OCI-LY3 (cell line): ENCODE measurements at regions not wholly inside any gene's neighbourhood (a gene's known extent, or its start where the extent isn't known, plus 50 kb on each side); places are given as distances from the start of the nearest gene placed in this dataset.

Experiments used
- CTCF ChIP-seq: fragments of 200-600, 300-600 bp; sonication (generic); IDR thresholded peaks from 2 replicates; pipeline ENCODE4 v1.5.1; 2014; ENCODE audit warnings: antibody characterized with exemption, low read length, low read depth
- EZH2phosphoT487 ChIP-seq: fragments of 200-600 bp; shearing (Covaris generic); IDR thresholded peaks from 2 replicates; pipeline ENCODE4 v1.6.1; 2018; ENCODE audit warnings: antibody characterized with exemption, mixed run types, low read depth

GRCh38 chr12:38160318-38161122, 156.1 kb upstream of the ALG10B start:
- TF ChIP-seq CTCF (no peak), EZH2phosphoT487 (no peak)
